UCSD-AML1 (cell line): ENCODE measurements at regions not wholly inside any gene's neighbourhood (a gene's known extent, or its start where the extent isn't known, plus 50 kb on each side); places are given as distances from the start of the nearest gene placed in this dataset.
"Not testable (repeated sequence)": the region's sequence is repeated elsewhere in the genome, so short reads cannot be mapped to it uniquely, and the experiment has no call there.

Source experiments
- DNase-seq: peaks from one replicate; lab custom pipeline; 2025; ENCODE audit not compliant: unreplicated experiment; lab: John Stamatoyannopoulos, UW

- DNase-seq = peak; percentile 50
Measured at GRCh38 chr5:154653764-154654485, 101.3 kb upstream of the LARP1 start.

- no peak for DNase-seq
Measured at GRCh38 chr5:154653418-154653763, 101.8 kb upstream of the LARP1 start.

GRCh38 chr5:154652746-154653417, 102.3 kb upstream of the LARP1 start:
- no peak for DNase-seq

GRCh38 chr5:154651795-154652194, 103.4 kb upstream of the LARP1 start:
- not testable (repeated sequence) for DNase-seq

- DNase-seq = no peak
Measured at GRCh38 chr5:154648706-154649105, 106.5 kb upstream of the LARP1 start.

GRCh38 chr5:154648229-154648628, 106.9 kb upstream of the LARP1 start:
- DNase-seq = no peak

GRCh38 chr5:154647761-154648145, 107.4 kb upstream of the LARP1 start:
- DNase-seq = no peak

GRCh38 chr5:154647114-154647760, 107.9 kb upstream of the LARP1 start:
- DNase-seq = no peak

GRCh38 chr5:154646745-154647113, 108.4 kb upstream of the LARP1 start:
- DNase-seq = no peak

- no peak for DNase-seq
Measured at GRCh38 chr5:154644745-154645411, 110.3 kb upstream of the LARP1 start.

- DNase-seq = peak; percentile 23
Measured at GRCh38 chr5:154642499-154643245, 112.5 kb upstream of the LARP1 start.

GRCh38 chr5:154640213-154640831, 114.9 kb upstream of the LARP1 start:
- not testable (repeated sequence) for DNase-seq

- DNase-seq = not testable (repeated sequence)
Measured at GRCh38 chr5:154636786-154637185, 118.4 kb upstream of the LARP1 start.

GRCh38 chr5:154636271-154636670, 118.9 kb upstream of the LARP1 start:
- DNase-seq = not testable (repeated sequence)

GRCh38 chr5:154633744-154634143, 121.4 kb upstream of the LARP1 start:
- not testable (repeated sequence) for DNase-seq

GRCh38 chr5:154631141-154631540, 124.0 kb upstream of the LARP1 start:
- no peak for DNase-seq

GRCh38 chr5:154630410-154630809, 124.8 kb upstream of the LARP1 start:
- DNase-seq = no peak

- no peak for DNase-seq
Measured at GRCh38 chr5:154628685-154629084, 126.5 kb upstream of the LARP1 start.

- no peak for DNase-seq
Measured at GRCh38 chr5:154627698-154628678, 127.2 kb upstream of the LARP1 start.
